HG02970 (cell line): ENCODE measurements at regions not wholly inside any gene's neighbourhood (a gene's known extent, or its start where the extent isn't known, plus 50 kb on each side); places are given as distances from the start of the nearest gene placed in this dataset.

Source experiments
- ATAC-seq: cut with Tn5 transposase; IDR thresholded peaks from one replicate; pipeline ENCODE4 v1.9.1; 2021; ENCODE audit warnings: mild to moderate bottlenecking, moderate library complexity, moderate number of reproducible peaks; ENCODE audit not compliant: unreplicated experiment, low FRiP score

GRCh38 chr7:45501791-45502190 is 72.4 kb upstream of the ADCY1 start:
- ATAC-seq = no peak

- ATAC-seq = no peak
These were observed 68.1 kb upstream of the ADCY1 start for GRCh38 chr7:45506059-45506458.

GRCh38 chr7:45509222-45509621 is 64.9 kb upstream of the ADCY1 start:
- ATAC-seq = no peak

- ATAC-seq = no peak
These were observed 62.2 kb upstream of the ADCY1 start for GRCh38 chr7:45511721-45512597.

GRCh38 chr7:45514944-45515343 is 59.2 kb upstream of the ADCY1 start:
- ATAC-seq = no peak

GRCh38 chr7:45515346-45515745 is 58.8 kb upstream of the ADCY1 start:
- ATAC-seq = no peak
